Effector memory CD8-positive, alpha-beta T cell (primary cell): ENCODE measurements at regions not wholly inside any gene's neighbourhood (a gene's known extent, or its start where the extent isn't known, plus 50 kb on each side); places are given as distances from the start of the nearest gene placed in this dataset.
A peak's percentile ranks its signal among the peaks of the same experiment; 100 is the strongest.
"Not testable (repeated sequence)": the region's sequence is repeated elsewhere in the genome, so short reads cannot be mapped to it uniquely, and the experiment has no call there.

Experiments used
- ATAC-seq: fragments of 150-1000 bp; cut with Tn5 transposase; replicated peaks from 2 replicates; pipeline ENCODE4 v1.10.0; 2021; ENCODE audit warnings: mild to moderate bottlenecking, moderate library complexity
- DNase-seq, 3 experiments: peaks; one replicate each; pipeline ENCODE4 v3.0.0; 2021
- H3K27ac Mint-ChIP-seq, 2 donors: one replicate each; pipeline ENCODE4 v1.8.0; 2022; ENCODE audit warnings: mild to moderate bottlenecking in 2 of 2, mixed read lengths in 2 of 2, moderate library complexity in 2 of 2
- H3K27me3 Mint-ChIP-seq, 2 donors: one replicate each; pipeline ENCODE4 v1.8.0; 2022; ENCODE audit warnings: mixed read lengths in 2 of 2
- H3K36me3 Mint-ChIP-seq: one replicate; pipeline ENCODE4 v1.8.0; 2022; ENCODE audit warnings: mild to moderate bottlenecking, moderate library complexity, mixed read lengths; ENCODE audit not compliant: insufficient read depth
- H3K4me1 Mint-ChIP-seq, 2 donors: one replicate each; pipeline ENCODE4 v1.8.0; 2022; ENCODE audit warnings: low read depth in 2 of 2, mixed read lengths in 2 of 2
- H3K4me3 Mint-ChIP-seq, 2 donors: one replicate each; pipeline ENCODE4 v1.8.0; 2022; ENCODE audit warnings: mild to moderate bottlenecking in 2 of 2, mixed read lengths in 2 of 2, moderate library complexity in 2 of 2
- H3K9me3 Mint-ChIP-seq, 2 donors: one replicate each; pipeline ENCODE4 v1.8.0; 2022; ENCODE audit warnings: mixed read lengths in 2 of 2

DNA sequence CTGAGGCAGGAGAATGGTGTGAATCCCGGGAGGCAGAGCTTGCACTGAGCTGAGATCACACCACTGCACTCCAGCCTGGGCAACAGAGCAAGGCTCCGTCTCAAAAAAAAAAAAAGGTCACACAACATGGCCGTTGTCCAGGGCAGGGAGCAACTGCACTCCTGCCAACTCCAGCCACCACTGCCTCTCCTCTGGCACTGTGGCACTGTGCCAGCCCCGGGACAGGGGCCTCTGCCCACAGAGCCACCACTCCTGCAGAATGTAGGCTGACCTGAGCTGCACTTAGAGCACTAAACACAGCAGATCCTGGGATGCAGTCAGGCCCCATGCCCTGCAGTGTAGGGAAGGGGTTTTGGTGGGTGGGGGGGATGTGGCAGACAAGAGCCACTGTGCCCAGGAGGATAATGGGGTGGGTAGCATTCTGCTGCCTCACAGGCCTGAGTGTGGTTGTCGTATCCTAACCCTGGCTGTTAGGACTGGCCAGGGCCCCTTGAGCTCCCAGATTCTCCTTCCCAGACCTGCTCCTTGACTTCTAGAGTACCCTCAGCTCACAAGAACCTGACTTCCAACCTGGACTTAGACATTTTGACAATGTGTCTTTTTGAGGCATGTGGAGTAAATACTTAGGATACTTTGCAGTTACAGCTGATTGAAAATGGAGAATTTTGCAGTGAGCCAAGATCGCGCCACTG is 69.4 kb upstream of the SH3RF3 start:
- DNase-seq (no peak), ATAC-seq (no peak)
- H3K27ac Mint-ChIP-seq, result no peak overlapping the region
- no peaks in the 10 kb centered on the region for H3K36me3 Mint-ChIP-seq
- peaks cover 5 to 35% of the 10 kb centered on the region in 2 donors for H3K27me3 Mint-ChIP-seq
- peaks cover 2 to 5% of the 10 kb centered on the region in 2 donors for H3K4me1 Mint-ChIP-seq
- no peaks in the 10 kb centered on the region for H3K9me3 Mint-ChIP-seq
- no peak overlapping the region for H3K4me3 Mint-ChIP-seq

DNA sequence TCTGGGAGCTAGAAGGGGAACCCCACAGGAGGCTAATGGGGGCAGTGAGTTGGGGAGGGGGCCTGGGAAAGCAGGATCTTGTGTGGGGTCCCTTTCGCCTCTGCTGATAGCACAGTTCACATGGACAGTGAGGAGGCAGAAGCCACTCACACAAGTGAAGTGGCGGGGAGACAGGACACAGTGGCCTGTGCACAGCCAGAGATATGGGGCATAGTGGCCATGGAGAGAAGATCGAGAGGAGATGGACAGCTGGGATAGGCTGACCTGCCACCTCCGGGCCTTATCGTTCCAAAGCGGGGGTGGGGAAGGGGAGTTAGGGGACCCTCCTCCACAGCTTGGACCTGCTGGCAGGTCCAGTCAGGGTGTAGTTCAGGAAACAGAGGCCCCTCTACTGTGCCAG is 69.8 kb upstream of the EDAR start:
- H3K27ac Mint-ChIP-seq, result no peak overlapping the region
- H3K4me3 Mint-ChIP-seq, result no peak overlapping the region
- no peaks in the 10 kb centered on the region for H3K9me3 Mint-ChIP-seq
- H3K27me3 Mint-ChIP-seq, result peaks cover 5 to 32% of the 10 kb centered on the region in 2 donors
- no peaks in the 10 kb centered on the region for H3K36me3 Mint-ChIP-seq
- DNase-seq, result no peak
- ATAC-seq, result no peak
- H3K4me1 Mint-ChIP-seq, result peaks cover 2 to 5% of the 10 kb centered on the region in 2 donors

DNA sequence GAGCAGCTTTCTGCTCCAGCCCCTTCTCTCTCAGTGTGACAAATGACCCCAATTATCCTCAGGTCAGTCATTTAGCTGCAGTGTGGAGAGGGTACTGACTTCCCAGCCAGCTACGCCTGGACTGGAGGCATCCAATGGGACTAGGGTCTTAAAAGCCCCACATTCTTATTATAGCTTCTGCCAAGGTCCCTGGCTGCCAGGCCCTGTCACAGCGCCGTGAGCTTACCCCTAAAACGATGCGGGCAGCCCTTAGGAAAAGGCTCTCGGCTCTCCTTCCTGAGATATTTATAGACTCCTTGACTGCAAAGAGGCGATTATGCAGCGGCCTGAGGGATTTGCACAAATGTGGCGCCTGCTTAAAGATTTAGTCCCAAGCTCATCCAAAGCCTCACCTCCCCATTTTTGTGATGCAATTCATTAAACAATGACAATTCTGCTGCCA is 69.2 kb upstream of the EDAR start:
- H3K4me3 Mint-ChIP-seq, result no peak overlapping the region
- H3K27me3 Mint-ChIP-seq, result peaks cover 3 to 26% of the 10 kb centered on the region in 2 donors
- DNase-seq (no peak), ATAC-seq (no peak)
- H3K27ac Mint-ChIP-seq, result no peak overlapping the region
- no peaks in the 10 kb centered on the region for H3K36me3 Mint-ChIP-seq
- peaks cover 2 to 5% of the 10 kb centered on the region in 2 donors for H3K4me1 Mint-ChIP-seq
- H3K9me3 Mint-ChIP-seq, result no peaks in the 10 kb centered on the region

DNA sequence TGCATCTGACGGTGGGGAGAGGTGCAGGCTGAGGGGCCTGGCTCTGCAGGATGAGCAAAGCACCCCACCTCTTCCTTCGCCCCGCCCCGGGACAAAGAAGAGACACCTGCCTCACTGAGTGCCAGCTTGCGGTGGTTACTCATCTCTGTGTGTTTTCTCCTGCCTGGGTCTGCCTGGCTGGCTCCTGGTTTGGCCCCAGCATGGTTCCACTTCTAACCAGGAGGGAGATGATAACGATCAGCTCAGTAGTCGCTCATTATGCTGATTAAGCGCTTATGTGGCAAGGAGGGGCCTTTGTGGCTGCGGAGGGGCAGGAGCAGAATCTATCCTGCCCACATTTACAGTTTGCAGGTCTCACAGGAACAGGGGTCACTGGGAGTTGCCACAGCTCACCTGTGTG is 68.7 kb upstream of the EDAR start:
- no peak for ATAC-seq
- Mint-ChIP-seq H3K9me3 (no peaks in the 10 kb centered on the region), H3K4me1 (peaks cover 2 to 5% of the 10 kb centered on the region in 2 donors), H3K36me3 (no peaks in the 10 kb centered on the region), H3K4me3 (no peak overlapping the region), H3K27ac (no peak overlapping the region), H3K27me3 (peaks cover 0 to 22% of the 10 kb centered on the region in 2 donors)
- DNase-seq, result no peak

DNA sequence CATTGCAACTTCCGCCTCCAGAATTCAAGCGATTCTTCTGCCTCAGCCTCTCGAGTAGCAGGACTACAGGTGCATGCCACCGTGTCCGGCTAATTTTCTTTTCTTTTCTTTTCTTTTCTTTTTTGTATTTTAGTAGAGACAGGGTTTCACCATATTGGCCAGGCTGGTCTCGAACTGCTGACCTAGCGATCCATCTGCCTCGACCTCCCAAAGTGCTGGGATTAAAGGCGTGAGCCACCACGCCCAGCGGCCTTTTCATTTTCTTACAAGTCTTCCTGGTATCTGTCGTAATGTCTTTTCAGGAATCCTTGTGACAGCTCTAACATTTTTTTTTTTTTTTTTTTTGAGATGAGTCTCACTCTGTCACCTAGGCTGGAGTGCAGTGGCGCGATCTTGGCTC is 66.4 kb upstream of the EDAR start:
- peaks cover 2 to 5% of the 10 kb centered on the region in 2 donors for H3K4me1 Mint-ChIP-seq
- H3K4me3 Mint-ChIP-seq, result no peak overlapping the region
- no peaks in the 10 kb centered on the region for H3K9me3 Mint-ChIP-seq
- peaks cover 3% of the 10 kb centered on the region for H3K36me3 Mint-ChIP-seq
- peaks cover 0 to 22% of the 10 kb centered on the region in 2 donors for H3K27me3 Mint-ChIP-seq
- ATAC-seq (no peak), DNase-seq (no peak)
- H3K27ac Mint-ChIP-seq, result no peak overlapping the region

DNA sequence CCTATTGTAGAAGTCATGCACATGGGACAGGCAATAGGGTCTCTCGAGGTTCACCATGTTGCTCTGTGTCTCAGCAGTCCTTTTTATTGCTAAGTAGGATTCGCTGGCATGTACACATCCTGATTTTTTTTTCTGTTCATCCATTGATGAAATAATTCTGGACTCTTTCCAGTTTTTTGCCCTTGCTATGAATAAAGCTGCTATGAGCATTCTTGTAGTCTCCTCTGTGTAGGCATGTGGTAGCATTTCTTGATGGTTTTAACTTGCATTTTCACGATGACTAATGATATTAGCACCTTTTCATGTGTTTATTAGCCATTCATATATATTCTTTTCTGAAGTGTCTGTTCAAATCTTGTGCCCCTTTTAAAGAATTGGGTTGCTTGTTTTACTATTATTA is 65.8 kb upstream of the EDAR start:
- Mint-ChIP-seq H3K4me1 (peaks cover 2 to 5% of the 10 kb centered on the region in 2 donors), H3K4me3 (no peak overlapping the region), H3K36me3 (peaks cover 3% of the 10 kb centered on the region)

DNA sequence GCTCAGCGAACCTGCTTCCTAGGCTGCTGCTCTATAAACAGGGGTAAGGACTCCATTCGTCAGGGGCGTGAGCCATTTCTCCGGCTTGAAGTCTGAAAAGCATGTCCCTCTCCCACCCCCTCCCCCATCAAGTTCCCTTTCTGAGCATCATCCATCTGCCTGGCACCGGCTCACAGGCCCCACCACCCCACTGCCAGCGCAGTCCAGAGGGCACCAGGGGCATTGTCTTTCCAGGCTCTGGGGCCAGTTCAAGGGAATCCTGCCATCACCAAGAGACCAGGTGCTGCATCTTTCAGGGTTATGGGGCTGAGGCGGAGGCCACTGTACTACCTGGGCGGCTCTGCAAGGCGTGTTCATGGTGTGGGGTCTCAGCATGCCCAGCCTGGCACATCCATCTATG is 64.7 kb upstream of the EDAR start:
- no peak for DNase-seq
- Mint-ChIP-seq H3K9me3 (no peaks in the 10 kb centered on the region), H3K36me3 (peaks cover 3% of the 10 kb centered on the region), H3K4me3 (no peak overlapping the region), H3K27ac (no peak overlapping the region), H3K27me3 (peaks cover 0 to 19% of the 10 kb centered on the region in 2 donors), H3K4me1 (peaks cover 2 to 4% of the 10 kb centered on the region in 2 donors)
- ATAC-seq, result no peak

More for the DNA sequence above, 65.8 kb upstream of the EDAR start:
- Mint-ChIP-seq H3K27me3 (peaks cover 0 to 22% of the 10 kb centered on the region in 2 donors), H3K27ac (no peak overlapping the region), H3K9me3 (no peaks in the 10 kb centered on the region)
- ATAC-seq (no peak), DNase-seq (no peak)

DNA sequence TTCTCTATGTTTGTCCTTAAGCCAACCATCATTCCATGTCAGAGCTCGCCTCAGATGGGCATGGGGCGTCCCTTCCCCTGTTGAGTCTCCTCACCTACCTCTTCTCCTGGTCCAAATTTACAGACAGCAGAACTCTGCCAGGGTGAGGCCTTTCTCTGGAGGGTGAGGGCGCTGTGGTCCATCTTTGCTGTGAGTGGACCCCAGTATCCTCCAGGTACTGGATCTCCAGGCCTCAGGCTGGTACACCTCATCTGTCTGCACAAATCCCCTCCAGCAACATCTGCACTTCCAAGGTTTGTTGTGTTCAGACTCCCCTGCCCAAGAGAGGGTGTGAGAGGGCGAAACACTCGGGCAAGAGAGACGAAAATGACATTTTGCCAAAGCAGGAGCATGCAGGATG is 63.9 kb upstream of the EDAR start:
- peaks cover 0 to 2% of the 10 kb centered on the region in 2 donors for H3K4me1 Mint-ChIP-seq
- DNase-seq (no peak), ATAC-seq (no peak)
- peaks cover 3% of the 10 kb centered on the region for H3K36me3 Mint-ChIP-seq
- no peak overlapping the region for H3K4me3 Mint-ChIP-seq
- H3K9me3 Mint-ChIP-seq, result no peaks in the 10 kb centered on the region
- no peak overlapping the region for H3K27ac Mint-ChIP-seq
- peaks cover 0 to 12% of the 10 kb centered on the region in 2 donors for H3K27me3 Mint-ChIP-seq

DNA sequence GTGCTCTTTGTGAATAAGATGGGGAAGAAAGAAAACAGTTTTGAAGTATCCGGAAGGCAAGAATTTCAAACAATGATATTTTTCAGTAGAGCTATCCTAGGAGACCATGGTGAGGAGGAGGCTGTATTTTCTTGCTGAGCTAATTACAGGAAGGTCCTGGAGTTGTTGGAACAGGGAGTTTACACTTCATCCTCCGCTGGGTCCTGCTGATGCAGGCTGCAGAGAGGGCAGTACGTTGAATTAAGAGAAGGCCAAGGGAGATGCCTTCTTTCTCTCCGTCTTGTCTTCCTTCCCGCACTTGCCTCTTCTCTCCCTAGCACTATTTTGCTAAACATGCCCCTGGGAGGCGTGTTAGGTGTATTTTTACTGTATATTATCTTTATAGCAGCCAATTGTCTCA is 60.0 kb upstream of the EDAR start:
- H3K4me1 Mint-ChIP-seq, result peaks cover 4 to 7% of the 10 kb centered on the region in 2 donors
- no peaks in the 10 kb centered on the region for H3K9me3 Mint-ChIP-seq
- H3K36me3 Mint-ChIP-seq, result peaks cover 3% of the 10 kb centered on the region
- ATAC-seq (no peak), DNase-seq (no peak)
- no peak overlapping the region for H3K27ac Mint-ChIP-seq
- no peak overlapping the region for H3K4me3 Mint-ChIP-seq
- no peaks in the 10 kb centered on the region for H3K27me3 Mint-ChIP-seq

DNA sequence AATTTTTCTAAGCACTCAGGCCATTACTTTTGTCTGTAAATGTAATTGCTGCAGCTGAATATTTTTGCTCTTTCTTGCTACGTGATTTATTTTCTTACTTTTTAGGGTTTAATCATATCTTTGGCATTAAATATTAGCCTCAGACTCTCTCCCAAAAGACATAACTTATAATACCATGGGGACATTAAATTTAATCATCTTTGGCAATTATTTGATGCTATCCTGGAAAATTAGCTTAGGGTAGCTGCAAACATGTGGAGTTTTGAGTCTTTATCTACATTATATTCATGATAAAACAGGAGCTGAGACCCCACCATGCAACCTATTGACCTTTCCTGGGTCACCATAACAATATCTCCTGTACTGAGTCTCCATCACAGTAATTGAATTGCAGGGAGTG is 59.1 kb upstream of the EDAR start:
- ATAC-seq, result no peak
- Mint-ChIP-seq H3K36me3 (peaks cover 3% of the 10 kb centered on the region), H3K4me1 (peaks cover 4 to 7% of the 10 kb centered on the region in 2 donors), H3K27ac (no peak overlapping the region), H3K27me3 (peaks cover 0 to 5% of the 10 kb centered on the region in 2 donors), H3K4me3 (no peak overlapping the region), H3K9me3 (no peaks in the 10 kb centered on the region)
- DNase-seq, result no peak

DNA sequence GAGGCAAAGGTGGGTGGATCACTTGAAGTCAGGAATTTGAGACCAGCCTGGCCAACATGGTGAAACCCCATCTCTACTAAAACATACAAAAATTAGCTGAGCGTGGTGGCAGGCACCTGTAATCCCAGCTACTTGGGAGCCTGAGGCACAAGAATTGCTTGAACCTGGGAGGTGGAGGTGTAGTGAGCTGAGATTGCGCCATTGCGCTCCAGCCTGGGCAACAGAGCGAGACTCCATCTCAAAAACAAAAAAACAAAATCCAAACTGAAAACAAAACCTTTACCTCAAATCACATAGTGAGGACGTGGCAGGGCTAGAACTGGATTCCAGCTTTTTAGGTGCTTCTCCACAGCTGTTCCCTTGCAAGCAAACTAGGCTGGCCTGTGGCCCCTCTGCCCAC is 58.5 kb upstream of the EDAR start:
- H3K9me3 Mint-ChIP-seq, DNase-seq, H3K36me3 Mint-ChIP-seq, H3K27me3 Mint-ChIP-seq, H3K4me1 Mint-ChIP-seq, ATAC-seq, H3K4me3 Mint-ChIP-seq: not testable (repeated sequence)
- H3K27ac Mint-ChIP-seq, result peak overlapping the region; percentile 80 to 85

DNA sequence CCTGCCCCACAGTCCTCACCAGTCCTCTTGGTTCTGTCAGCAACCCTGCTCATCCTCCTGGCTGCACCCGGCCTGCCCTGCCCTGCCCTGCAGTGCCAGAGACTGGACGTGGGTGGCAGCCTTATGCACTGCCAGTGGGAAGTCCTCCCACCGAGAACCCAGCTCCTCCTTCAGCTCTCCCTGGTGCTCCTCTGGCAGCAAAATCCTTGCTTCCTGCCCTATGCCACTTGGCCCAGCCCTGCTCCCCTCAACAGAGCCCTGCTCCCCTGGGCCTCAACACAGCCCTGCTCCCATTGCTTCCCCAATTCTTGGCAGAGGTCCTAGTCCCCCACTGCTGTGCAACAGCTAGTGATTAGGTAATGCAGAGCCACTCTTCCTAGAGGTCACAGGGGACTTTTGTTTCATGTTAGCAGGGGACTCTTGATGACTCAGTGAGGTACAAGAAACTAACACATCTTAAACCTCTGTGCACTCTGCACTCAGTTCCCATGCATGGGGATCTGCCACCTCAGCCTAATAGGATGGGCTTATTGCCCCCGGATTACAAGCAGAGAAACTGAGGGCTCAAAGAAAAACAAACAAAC is 58.0 kb upstream of the EDAR start:
- ATAC-seq, result no peak
- H3K4me1 Mint-ChIP-seq, result peaks cover 4 to 7% of the 10 kb centered on the region in 2 donors

DNA sequence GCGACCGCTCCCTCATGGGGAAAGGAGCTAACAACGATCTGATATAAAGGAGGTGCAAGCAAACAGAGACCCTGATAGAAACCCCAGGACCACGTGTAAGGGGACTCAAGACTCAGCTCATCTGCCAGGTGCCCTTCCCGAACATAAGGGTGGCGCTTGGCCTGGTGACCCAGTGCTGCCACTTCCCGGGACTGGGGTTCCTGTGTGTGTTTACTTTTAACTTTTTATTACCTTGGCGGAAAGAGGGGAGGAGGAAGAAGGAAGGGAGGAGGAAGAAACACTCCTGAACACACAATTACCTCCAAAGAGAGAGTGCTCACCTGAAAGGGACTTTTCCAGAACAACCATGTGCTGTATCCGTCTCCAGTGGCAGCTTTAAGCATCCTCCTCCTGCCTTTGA is 56.5 kb upstream of the EDAR start:
- Mint-ChIP-seq H3K4me1 (peaks cover 4 to 7% of the 10 kb centered on the region in 2 donors), H3K27me3 (peaks cover 0 to 5% of the 10 kb centered on the region in 2 donors), H3K4me3 (no peak overlapping the region), H3K27ac (no peak overlapping the region), H3K9me3 (no peaks in the 10 kb centered on the region), H3K36me3 (no peaks in the 10 kb centered on the region)
- ATAC-seq (no peak), DNase-seq (no peak)

More for the DNA sequence above, 58.0 kb upstream of the EDAR start:
- Mint-ChIP-seq H3K36me3 (peaks cover 3% of the 10 kb centered on the region), H3K4me3 (no peak overlapping the region), H3K27me3 (peaks cover 0 to 5% of the 10 kb centered on the region in 2 donors), H3K27ac (peak overlapping the region; percentile 80 to 85), H3K9me3 (no peaks in the 10 kb centered on the region)
- no peak for DNase-seq

DNA sequence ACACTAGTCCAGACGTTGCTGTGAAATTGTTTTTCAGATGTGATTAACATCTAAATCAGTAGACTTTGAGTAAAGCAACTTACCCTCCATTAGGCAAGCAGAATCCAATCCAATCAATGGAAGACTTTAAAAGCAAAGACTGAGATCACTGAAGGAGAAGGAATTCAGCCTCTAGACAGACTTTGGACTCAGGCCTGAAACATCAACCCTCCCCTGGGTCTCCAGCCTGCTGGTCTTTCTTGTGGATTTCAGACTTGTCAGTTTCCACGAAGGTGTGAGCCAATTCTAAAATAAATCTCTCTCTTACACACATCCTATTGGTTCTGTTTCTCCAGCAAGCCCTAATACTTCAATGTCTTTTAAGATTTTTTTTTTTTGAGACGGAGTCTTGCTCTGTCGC is 50.0 kb upstream of the EDAR start:
- no peak overlapping the region for H3K27ac Mint-ChIP-seq
- H3K27me3 Mint-ChIP-seq, result peaks cover 0 to 5% of the 10 kb centered on the region in 2 donors
- H3K4me3 Mint-ChIP-seq, result no peak overlapping the region
- no peaks in the 10 kb centered on the region for H3K9me3 Mint-ChIP-seq
- no peaks in the 10 kb centered on the region for H3K36me3 Mint-ChIP-seq
- DNase-seq (no peak), ATAC-seq (no peak)
- peaks cover 2 to 11% of the 10 kb centered on the region in 2 donors for H3K4me1 Mint-ChIP-seq
